H9 (cell line): ENCODE measurements at regions not wholly inside any gene's neighbourhood (a gene's known extent, or its start where the extent isn't known, plus 50 kb on each side); places are given as distances from the start of the nearest gene placed in this dataset.

Experiments used
- DNase-seq: peaks from one replicate; pipeline ENCODE4 v3.0.0-alpha.2; 2017
- H2AFZ ChIP-seq: one replicate; pipeline ENCODE4 v1.6.1; 2013; ENCODE audit warnings: mild to moderate bottlenecking, low read length, control low read depth, moderate library complexity
- H2AK5ac ChIP-seq: 2 replicates; pipeline ENCODE4 v1.6.1; 2013; ENCODE audit warnings: low read length, control low read depth, mixed read lengths; ENCODE audit not compliant: insufficient read length
- H2BK120ac ChIP-seq: one replicate; pipeline ENCODE4 v1.6.1; 2013; ENCODE audit warnings: low read depth, mild to moderate bottlenecking, low read length, control low read depth, inconsistent platforms; ENCODE audit not compliant: poor library complexity, severe bottlenecking
- H2BK12ac ChIP-seq: 2 replicates; pipeline ENCODE4 v1.6.1; 2013; ENCODE audit warnings: low read length, control low read depth, mixed read lengths, low read depth; ENCODE audit not compliant: insufficient read length
- H2BK15ac ChIP-seq: 2 replicates; pipeline ENCODE4 v1.6.1; 2013; ENCODE audit warnings: low read depth, low read length, control low read depth
- H2BK20ac ChIP-seq: one replicate; pipeline ENCODE4 v1.6.1; 2013; ENCODE audit warnings: low read depth, mild to moderate bottlenecking, low read length, control low read depth, inconsistent platforms; ENCODE audit not compliant: poor library complexity, severe bottlenecking
- H2BK5ac ChIP-seq: 2 replicates; pipeline ENCODE4 v1.6.1; 2013; ENCODE audit warnings: low read length, control low read depth, mixed read lengths; ENCODE audit not compliant: insufficient read length
- H3K14ac ChIP-seq: 2 replicates; pipeline ENCODE4 v1.6.1; 2013; ENCODE audit warnings: low read length, control low read depth; ENCODE audit not compliant: insufficient read depth
- H3K18ac ChIP-seq: 2 replicates; pipeline ENCODE4 v1.6.1; 2013; ENCODE audit warnings: low read depth, mild to moderate bottlenecking, mixed read lengths, low read length, control low read depth; ENCODE audit not compliant: insufficient read length
- H3K23ac ChIP-seq: 2 replicates; pipeline ENCODE4 v1.6.1; 2013; ENCODE audit warnings: low read length, control low read depth, mixed read lengths, low read depth; ENCODE audit not compliant: insufficient read length
- H3K23me2 ChIP-seq: 2 replicates; pipeline ENCODE4 v1.6.1; 2013; ENCODE audit warnings: low read depth, mild to moderate bottlenecking, mixed read lengths, low read length, control low read depth; ENCODE audit not compliant: insufficient read length, poor library complexity, severe bottlenecking
- H3K27ac ChIP-seq: 2 replicates; pipeline ENCODE4 v1.5.1; 2013; ENCODE audit warnings: low read length, control low read depth, mixed read lengths, low read depth; ENCODE audit not compliant: insufficient read length
- H3K27me3 ChIP-seq: 2 replicates; pipeline ENCODE4 v1.6.1; 2013; ENCODE audit warnings: low read length, control low read depth, inconsistent platforms; ENCODE audit not compliant: insufficient read depth
- H3K4ac ChIP-seq: 2 replicates; pipeline ENCODE4 v1.6.1; 2013; ENCODE audit warnings: low read depth, mild to moderate bottlenecking, control low read depth, inconsistent platforms, low read length, moderate library complexity
- H3K4me1 ChIP-seq: 2 replicates; pipeline ENCODE4 v1.6.1; 2013; ENCODE audit warnings: low read length, control low read depth, inconsistent platforms; ENCODE audit not compliant: insufficient read depth
- H3K4me2 ChIP-seq: 2 replicates; pipeline ENCODE4 v1.6.1; 2013; ENCODE audit warnings: low read length, control low read depth, mixed read lengths; ENCODE audit not compliant: insufficient read length, insufficient read depth
- H3K56ac ChIP-seq: 2 replicates; pipeline ENCODE4 v1.6.1; 2013; ENCODE audit warnings: low read depth, mild to moderate bottlenecking, mixed read lengths, low read length, control low read depth; ENCODE audit not compliant: insufficient read length
- H3K79me1 ChIP-seq: 2 replicates; pipeline ENCODE4 v1.6.1; 2013; ENCODE audit warnings: low read depth, mild to moderate bottlenecking, moderate library complexity, low read length, control low read depth, inconsistent platforms; ENCODE audit not compliant: insufficient read depth, poor library complexity, severe bottlenecking
- H3K79me2 ChIP-seq: 2 replicates; pipeline ENCODE4 v1.6.1; 2013; ENCODE audit warnings: low read length, control low read depth, inconsistent platforms; ENCODE audit not compliant: insufficient read depth
- H3K9ac ChIP-seq: 2 replicates; pipeline ENCODE4 v1.6.1; 2013; ENCODE audit warnings: low read length, control low read depth, mixed read lengths; ENCODE audit not compliant: insufficient read length; ENCODE audit errors: extremely low read depth
- H3K9me3 ChIP-seq: one replicate; pipeline ENCODE4 v1.6.1; 2013; ENCODE audit warnings: low read depth, low read length, inconsistent platforms; ENCODE audit not compliant: control insufficient read depth
- H3T11ph ChIP-seq: one replicate; pipeline ENCODE4 v1.6.1; 2013; ENCODE audit warnings: mild to moderate bottlenecking, low read length, control low read depth, inconsistent platforms
- H4K20me1 ChIP-seq: one replicate; pipeline ENCODE4 v1.6.1; 2013; ENCODE audit not compliant: control insufficient read depth, insufficient read length, insufficient read depth
- H4K5ac ChIP-seq: 2 replicates; pipeline ENCODE4 v1.6.1; 2013; ENCODE audit warnings: low read depth, mild to moderate bottlenecking, mixed read lengths, low read length, control low read depth; ENCODE audit not compliant: insufficient read length
- H4K8ac ChIP-seq: replicated peaks from 2 replicates; pipeline ENCODE4 v1.6.1; 2013; ENCODE audit warnings: low read length, control low read depth, mixed read lengths, low read depth; ENCODE audit not compliant: insufficient read length
- H4K91ac ChIP-seq: 2 replicates; pipeline ENCODE4 v1.6.1; 2013; ENCODE audit warnings: low read depth, mild to moderate bottlenecking, moderate library complexity, mixed read lengths, low read length, control low read depth; ENCODE audit not compliant: insufficient read length
- H3K27ac Mint-ChIP-seq, 3 experiments: 2 replicates in 2 of 3; 3 replicates in 1 of 3; pipeline ENCODE4 v1.8.0; 2020 to 2021; ENCODE audit warnings: mixed read lengths in 3 of 3, mild to moderate bottlenecking in 1 of 3, moderate library complexity in 1 of 3
- H3K27me3 Mint-ChIP-seq: 2 replicates; pipeline ENCODE4 v1.8.0; 2021; ENCODE audit warnings: low read depth, mild to moderate bottlenecking, moderate library complexity, mixed read lengths
- H3K36me3 Mint-ChIP-seq, 3 experiments: 2 replicates in 2 of 3; 3 replicates in 1 of 3; pipeline ENCODE4 v1.8.0; 2020 to 2021; ENCODE audit warnings: low read depth in 3 of 3, mixed read lengths in 3 of 3; ENCODE audit not compliant: insufficient read depth in 1 of 3
- H3K4me1 Mint-ChIP-seq, 2 experiments: 2 replicates each; pipeline ENCODE4 v1.8.0; 2020; ENCODE audit warnings: mixed read lengths in 2 of 2
- H3K4me3 Mint-ChIP-seq, 2 experiments: 2 replicates in 1 of 2; 3 replicates in 1 of 2; pipeline ENCODE4 v1.8.0; 2020 to 2021; ENCODE audit warnings: mild to moderate bottlenecking in 2 of 2, mixed read lengths in 2 of 2, moderate library complexity in 1 of 2
- H3K9me3 Mint-ChIP-seq, 2 experiments: 2 replicates in 1 of 2; 3 replicates in 1 of 2; pipeline ENCODE4 v1.8.0; 2020; ENCODE audit warnings: mild to moderate bottlenecking in 2 of 2, mixed read lengths in 2 of 2, moderate library complexity in 1 of 2
- WGBS: extraction: QIAGEN DNeasy Blood & Tissue Kit; methylation state at CpG from one replicate; pipeline ENCODE4 v1.1.7; 2013; ENCODE audit warnings: missing lambda C conversion rate, low lambda C conversion rate, mixed read lengths; ENCODE audit not compliant: insufficient read length; ENCODE audit errors: extremely low coverage; 5-methylcytosine and 5-hydroxymethylcytosine counted together
- TF ChIP-seq, protein P1 (sequence below): fragments of 200-600 bp; sonication (generic); conservative IDR thresholded peaks from 3 replicates; pipeline ENCODE4 v1.8.0; 2021; ENCODE audit warnings: antibody characterized with exemption, mild to moderate bottlenecking

DNA sequence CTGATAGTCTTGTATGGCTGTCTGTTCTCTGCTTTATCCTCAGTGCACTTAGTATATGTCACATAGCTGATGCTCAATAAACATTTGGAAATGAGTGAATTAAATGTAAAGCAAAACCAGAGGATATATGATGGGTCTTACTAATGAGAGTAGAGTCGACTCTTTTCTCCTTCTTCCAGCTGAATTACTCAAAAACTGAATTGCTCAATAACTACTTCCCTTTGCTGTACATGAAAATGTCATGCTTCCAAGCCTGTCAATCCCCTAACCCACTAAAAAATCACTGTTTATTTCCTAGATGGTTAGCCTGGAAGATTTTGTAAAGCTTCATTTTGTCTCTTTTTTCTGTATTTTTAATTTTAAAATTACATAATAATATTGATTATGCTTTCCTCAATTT is 88.0 kb downstream of the OR13A1 start:
- WGBS: no CpG with 5 or more reads among the region's 1 CpG
- no peak overlapping the region for H3K27ac Mint-ChIP-seq
- no peaks in the 10 kb centered on the region; the same call in none of the 2 replicates for H3K27me3 Mint-ChIP-seq

More for the DNA sequence above, 88.0 kb downstream of the OR13A1 start:
- Histone ChIP-seq H3K18ac (no peak overlapping the region), H4K5ac (no peak overlapping the region), H2BK20ac (no peak overlapping the region), H2BK12ac (no peak overlapping the region), H3K23ac (no peak overlapping the region), H3K23me2 (no peaks in the 10 kb centered on the region), H2AK5ac (no peak overlapping the region), H3K4me2 (no peak overlapping the region), H3K27ac (no peak overlapping the region), H2BK15ac (no peak overlapping the region), H3K9ac (no peak overlapping the region), H2BK5ac (no peak overlapping the region), H3K14ac (no peak overlapping the region), H3K27me3 (no peaks in the 10 kb centered on the region), H4K20me1 (no peaks in the 10 kb centered on the region), H2AFZ (no peak overlapping the region), H4K8ac (no peak overlapping the region), H3K79me1 (no peaks in the 10 kb centered on the region), H3T11ph (no peak overlapping the region), H3K79me2 (no peaks in the 10 kb centered on the region), H3K9me3 (peaks cover 21% of the 10 kb centered on the region), H3K4me1 (no peaks in the 10 kb centered on the region), H3K4ac (no peak overlapping the region), H2BK120ac (no peak overlapping the region), H4K91ac (no peak overlapping the region), H3K56ac (no peak overlapping the region)
- no peaks in the 10 kb centered on the region for H3K4me1 Mint-ChIP-seq
- TF ChIP-seq, protein P1, sequence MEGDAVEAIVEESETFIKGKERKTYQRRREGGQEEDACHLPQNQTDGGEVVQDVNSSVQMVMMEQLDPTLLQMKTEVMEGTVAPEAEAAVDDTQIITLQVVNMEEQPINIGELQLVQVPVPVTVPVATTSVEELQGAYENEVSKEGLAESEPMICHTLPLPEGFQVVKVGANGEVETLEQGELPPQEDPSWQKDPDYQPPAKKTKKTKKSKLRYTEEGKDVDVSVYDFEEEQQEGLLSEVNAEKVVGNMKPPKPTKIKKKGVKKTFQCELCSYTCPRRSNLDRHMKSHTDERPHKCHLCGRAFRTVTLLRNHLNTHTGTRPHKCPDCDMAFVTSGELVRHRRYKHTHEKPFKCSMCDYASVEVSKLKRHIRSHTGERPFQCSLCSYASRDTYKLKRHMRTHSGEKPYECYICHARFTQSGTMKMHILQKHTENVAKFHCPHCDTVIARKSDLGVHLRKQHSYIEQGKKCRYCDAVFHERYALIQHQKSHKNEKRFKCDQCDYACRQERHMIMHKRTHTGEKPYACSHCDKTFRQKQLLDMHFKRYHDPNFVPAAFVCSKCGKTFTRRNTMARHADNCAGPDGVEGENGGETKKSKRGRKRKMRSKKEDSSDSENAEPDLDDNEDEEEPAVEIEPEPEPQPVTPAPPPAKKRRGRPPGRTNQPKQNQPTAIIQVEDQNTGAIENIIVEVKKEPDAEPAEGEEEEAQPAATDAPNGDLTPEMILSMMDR: no peak
- no peak for DNase-seq
- H3K36me3 Mint-ChIP-seq: peaks cover 15 to 16% (median 16%) of the 10 kb centered on the region in 3 experiments
- H3K4me3 Mint-ChIP-seq: no peak overlapping the region
- peaks cover 19 to 21% of the 10 kb centered on the region in 2 experiments for H3K9me3 Mint-ChIP-seq
